ENCODE measurements at regions not wholly inside any gene's neighbourhood (a gene's known extent, or its start where the extent isn't known, plus 50 kb on each side); places are given as distances from the start of the nearest gene placed in this dataset.

DNA sequence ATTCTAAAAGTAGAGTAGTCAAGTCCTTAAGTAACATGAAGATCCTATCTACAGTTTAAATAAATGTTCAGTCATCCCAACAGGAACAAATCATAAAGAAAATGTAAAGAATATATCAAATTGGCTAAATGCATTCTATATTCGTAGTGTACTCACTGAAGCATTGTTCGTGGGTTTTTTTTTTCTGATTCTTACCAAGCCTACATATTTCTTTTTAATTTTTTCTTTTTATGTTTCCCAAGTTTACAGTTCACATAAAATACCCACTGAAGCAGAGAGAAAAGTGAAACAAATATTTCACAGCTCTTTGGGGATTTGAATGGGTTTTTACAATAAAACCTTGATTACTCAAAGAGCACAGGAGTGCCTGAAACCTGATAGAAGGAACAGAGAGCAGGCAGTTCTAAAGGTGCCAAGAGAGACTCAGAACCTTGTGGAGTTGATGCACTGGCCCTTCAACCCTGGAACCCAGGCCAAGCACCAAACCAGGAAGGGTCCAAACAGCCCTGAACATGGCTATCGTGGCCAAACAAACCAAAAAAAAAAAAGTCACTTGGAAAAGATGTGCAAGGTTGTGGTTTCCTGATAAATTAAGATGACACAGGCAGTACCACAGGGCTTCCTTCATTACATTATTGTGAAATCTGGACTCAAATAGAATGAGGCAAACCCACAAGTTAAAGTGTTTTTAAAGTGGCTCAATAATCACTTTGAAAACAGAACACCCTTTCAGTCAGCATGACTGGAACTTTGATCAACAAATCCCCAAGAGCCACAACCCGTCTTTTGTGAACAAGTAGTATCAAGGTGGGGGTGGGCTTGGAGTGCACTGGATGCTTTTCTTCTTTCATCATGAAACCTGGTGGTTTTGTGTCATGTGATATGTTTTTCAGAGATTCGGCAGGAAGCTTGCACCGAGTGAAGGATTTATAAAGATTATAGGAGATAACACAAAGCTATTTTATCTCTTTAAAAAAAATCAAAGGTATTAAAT lies 245.0 kb upstream of the FN1 start (continued):
- TF ChIP-seq, protein P1, sequence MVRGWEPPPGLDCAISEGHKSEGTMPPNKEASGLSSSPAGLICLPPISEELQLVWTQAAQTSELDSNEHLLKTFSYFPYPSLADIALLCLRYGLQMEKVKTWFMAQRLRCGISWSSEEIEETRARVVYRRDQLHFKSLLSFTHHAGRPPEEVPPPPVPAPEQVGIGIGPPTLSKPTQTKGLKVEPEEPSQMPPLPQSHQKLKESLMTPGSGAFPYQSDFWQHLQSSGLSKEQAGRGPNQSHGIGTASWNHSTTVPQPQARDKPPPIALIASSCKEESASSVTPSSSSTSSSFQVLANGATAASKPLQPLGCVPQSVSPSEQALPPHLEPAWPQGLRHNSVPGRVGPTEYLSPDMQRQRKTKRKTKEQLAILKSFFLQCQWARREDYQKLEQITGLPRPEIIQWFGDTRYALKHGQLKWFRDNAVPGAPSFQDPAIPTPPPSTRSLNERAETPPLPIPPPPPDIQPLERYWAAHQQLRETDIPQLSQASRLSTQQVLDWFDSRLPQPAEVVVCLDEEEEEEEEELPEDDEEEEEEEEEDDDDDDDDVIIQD (CRISPR knock-in tag; IDR thresholded peaks at IDR 0.05; ENCODE audit: low read depth): peak; percentile 97
- TF ChIP-seq, protein P2, sequence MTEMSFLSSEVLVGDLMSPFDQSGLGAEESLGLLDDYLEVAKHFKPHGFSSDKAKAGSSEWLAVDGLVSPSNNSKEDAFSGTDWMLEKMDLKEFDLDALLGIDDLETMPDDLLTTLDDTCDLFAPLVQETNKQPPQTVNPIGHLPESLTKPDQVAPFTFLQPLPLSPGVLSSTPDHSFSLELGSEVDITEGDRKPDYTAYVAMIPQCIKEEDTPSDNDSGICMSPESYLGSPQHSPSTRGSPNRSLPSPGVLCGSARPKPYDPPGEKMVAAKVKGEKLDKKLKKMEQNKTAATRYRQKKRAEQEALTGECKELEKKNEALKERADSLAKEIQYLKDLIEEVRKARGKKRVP (CRISPR knock-in tag; IDR thresholded peaks at IDR 0.05): peak in 1 of 2 experiments; percentile 95; a peak in 2 of 4 replicates
- TF ChIP-seq KLF11 (CRISPR knock-in tag; IDR thresholded peaks at IDR 0.05): peak; percentile 60; the same call in 1 of the 2 replicates
- TF ChIP-seq HHEX (CRISPR knock-in tag; IDR thresholded peaks at IDR 0.05): peak; percentile 80
- TF ChIP-seq, protein P3, sequence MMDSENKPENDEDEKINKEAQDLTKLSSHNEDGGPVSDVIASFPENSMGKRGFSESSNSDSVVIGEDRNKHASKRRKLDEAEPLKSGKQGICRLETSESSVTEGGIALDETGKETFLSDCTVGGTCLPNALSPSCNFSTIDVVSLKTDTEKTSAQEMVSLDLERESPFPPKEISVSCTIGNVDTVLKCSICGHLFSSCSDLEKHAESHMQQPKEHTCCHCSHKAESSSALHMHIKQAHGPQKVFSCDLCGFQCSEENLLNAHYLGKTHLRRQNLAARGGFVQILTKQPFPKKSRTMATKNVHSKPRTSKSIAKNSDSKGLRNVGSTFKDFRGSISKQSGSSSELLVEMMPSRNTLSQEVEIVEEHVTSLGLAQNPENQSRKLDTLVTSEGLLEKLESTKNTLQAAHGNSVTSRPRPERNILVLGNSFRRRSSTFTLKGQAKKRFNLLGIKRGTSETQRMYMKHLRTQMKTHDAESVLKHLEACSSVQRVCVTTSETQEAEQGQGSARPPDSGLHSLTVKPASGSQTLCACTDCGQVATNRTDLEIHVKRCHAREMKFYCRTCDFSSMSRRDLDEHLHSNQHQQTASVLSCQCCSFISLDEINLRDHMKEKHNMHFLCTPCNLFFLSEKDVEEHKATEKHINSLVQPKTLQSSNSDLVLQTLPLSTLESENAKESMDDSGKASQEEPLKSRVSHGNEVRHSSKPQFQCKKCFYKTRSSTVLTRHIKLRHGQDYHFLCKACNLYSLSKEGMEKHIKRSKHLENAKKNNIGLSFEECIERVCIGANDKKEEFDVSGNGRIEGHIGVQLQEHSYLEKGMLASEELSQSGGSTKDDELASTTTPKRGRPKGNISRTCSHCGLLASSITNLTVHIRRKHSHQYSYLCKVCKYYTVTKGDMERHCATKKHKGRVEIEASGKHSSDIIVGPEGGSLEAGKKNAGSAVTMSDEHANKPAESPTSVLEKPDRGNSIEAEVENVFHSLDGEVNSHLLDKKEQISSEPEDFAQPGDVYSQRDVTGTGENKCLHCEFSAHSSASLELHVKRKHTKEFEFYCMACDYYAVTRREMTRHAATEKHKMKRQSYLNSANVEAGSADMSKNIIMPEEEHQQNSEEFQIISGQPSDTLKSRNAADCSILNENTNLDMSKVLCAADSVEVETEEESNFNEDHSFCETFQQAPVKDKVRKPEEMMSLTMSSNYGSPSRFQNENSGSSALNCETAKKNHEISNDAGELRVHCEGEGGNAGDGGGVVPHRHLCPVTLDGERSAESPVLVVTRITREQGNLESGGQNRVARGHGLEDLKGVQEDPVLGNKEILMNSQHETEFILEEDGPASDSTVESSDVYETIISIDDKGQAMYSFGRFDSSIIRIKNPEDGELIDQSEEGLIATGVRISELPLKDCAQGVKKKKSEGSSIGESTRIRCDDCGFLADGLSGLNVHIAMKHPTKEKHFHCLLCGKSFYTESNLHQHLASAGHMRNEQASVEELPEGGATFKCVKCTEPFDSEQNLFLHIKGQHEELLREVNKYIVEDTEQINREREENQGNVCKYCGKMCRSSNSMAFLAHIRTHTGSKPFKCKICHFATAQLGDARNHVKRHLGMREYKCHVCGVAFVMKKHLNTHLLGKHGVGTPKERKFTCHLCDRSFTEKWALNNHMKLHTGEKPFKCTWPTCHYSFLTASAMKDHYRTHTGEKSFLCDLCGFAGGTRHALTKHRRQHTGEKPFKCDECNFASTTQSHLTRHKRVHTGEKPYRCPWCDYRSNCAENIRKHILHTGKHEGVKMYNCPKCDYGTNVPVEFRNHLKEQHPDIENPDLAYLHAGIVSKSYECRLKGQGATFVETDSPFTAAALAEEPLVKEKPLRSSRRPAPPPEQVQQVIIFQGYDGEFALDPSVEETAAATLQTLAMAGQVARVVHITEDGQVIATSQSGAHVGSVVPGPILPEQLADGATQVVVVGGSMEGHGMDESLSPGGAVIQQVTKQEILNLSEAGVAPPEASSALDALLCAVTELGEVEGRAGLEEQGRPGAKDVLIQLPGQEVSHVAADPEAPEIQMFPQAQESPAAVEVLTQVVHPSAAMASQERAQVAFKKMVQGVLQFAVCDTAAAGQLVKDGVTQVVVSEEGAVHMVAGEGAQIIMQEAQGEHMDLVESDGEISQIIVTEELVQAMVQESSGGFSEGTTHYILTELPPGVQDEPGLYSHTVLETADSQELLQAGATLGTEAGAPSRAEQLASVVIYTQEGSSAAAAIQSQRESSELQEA (CRISPR knock-in tag; IDR thresholded peaks at IDR 0.05; ENCODE audit: not compliant biosample characterization): no peak
- TF ChIP-seq ZNF44 (CRISPR knock-in tag; IDR thresholded peaks at IDR 0.05): 0 out of 2 replicates have a peak, but pooled peaks have one; percentile 33
- TF ChIP-seq, protein P4, sequence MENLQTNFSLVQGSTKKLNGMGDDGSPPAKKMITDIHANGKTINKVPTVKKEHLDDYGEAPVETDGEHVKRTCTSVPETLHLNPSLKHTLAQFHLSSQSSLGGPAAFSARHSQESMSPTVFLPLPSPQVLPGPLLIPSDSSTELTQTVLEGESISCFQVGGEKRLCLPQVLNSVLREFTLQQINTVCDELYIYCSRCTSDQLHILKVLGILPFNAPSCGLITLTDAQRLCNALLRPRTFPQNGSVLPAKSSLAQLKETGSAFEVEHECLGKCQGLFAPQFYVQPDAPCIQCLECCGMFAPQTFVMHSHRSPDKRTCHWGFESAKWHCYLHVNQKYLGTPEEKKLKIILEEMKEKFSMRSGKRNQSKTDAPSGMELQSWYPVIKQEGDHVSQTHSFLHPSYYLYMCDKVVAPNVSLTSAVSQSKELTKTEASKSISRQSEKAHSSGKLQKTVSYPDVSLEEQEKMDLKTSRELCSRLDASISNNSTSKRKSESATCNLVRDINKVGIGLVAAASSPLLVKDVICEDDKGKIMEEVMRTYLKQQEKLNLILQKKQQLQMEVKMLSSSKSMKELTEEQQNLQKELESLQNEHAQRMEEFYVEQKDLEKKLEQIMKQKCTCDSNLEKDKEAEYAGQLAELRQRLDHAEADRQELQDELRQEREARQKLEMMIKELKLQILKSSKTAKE (CRISPR knock-in tag; IDR thresholded peaks at IDR 0.05; ENCODE audit: borderline replicate concordance): peak; percentile 63; the same call in 1 of the 2 replicates
- TF ChIP-seq PHF8 (CRISPR knock-in tag; IDR thresholded peaks at IDR 0.05): peak; percentile 37; the same call in 1 of the 2 replicates
- TF ChIP-seq, protein P5, sequence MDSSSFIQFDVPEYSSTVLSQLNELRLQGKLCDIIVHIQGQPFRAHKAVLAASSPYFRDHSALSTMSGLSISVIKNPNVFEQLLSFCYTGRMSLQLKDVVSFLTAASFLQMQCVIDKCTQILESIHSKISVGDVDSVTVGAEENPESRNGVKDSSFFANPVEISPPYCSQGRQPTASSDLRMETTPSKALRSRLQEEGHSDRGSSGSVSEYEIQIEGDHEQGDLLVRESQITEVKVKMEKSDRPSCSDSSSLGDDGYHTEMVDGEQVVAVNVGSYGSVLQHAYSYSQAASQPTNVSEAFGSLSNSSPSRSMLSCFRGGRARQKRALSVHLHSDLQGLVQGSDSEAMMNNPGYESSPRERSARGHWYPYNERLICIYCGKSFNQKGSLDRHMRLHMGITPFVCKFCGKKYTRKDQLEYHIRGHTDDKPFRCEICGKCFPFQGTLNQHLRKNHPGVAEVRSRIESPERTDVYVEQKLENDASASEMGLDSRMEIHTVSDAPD (CRISPR knock-in tag; IDR thresholded peaks at IDR 0.05): peak; percentile 100
- TF ChIP-seq ZNF33B (CRISPR knock-in tag; IDR thresholded peaks at IDR 0.05): 0 out of 2 replicates have a peak, but pooled peaks have one; percentile 44
- peak; percentile 84 for TF ChIP-seq ELF4 (CRISPR knock-in tag; IDR thresholded peaks at IDR 0.05; ENCODE audit: borderline replicate concordance)

Measured in HepG2 (cell line).